HepG2 (cell line): ENCODE measurements at regions not wholly inside any gene's neighbourhood (a gene's known extent, or its start where the extent isn't known, plus 50 kb on each side); places are given as distances from the start of the nearest gene placed in this dataset.

Experiments used
- CTCF ChIP-seq: sonication (generic); formaldehyde crosslinking; IDR thresholded peaks from 2 replicates; pipeline ENCODE4 v1.5.0; 2020; ENCODE audit warnings: mild to moderate bottlenecking, missing genetic modification reagents, moderate library complexity
- ZNF569 ChIP-seq: sonication (generic); formaldehyde crosslinking; IDR thresholded peaks from 2 replicates; pipeline ENCODE4 v1.5.0; 2020; ENCODE audit warnings: mild to moderate bottlenecking, missing genetic modification reagents, moderate library complexity, borderline replicate concordance

GRCh38 chr9:106146066-106146840 is 451.9 kb downstream of the TMEM38B start:
- TF ChIP-seq ZNF569 (CRISPR knock-in tag) (no peak), CTCF (CRISPR knock-in tag) (no peak)
